ENCODE measurements at regions not wholly inside any gene's neighbourhood (a gene's known extent, or its start where the extent isn't known, plus 50 kb on each side); places are given as distances from the start of the nearest gene placed in this dataset.
"Not testable (repeated sequence)": the region's sequence is repeated elsewhere in the genome, so short reads cannot be mapped to it uniquely, and the experiment has no call there.

DNA sequence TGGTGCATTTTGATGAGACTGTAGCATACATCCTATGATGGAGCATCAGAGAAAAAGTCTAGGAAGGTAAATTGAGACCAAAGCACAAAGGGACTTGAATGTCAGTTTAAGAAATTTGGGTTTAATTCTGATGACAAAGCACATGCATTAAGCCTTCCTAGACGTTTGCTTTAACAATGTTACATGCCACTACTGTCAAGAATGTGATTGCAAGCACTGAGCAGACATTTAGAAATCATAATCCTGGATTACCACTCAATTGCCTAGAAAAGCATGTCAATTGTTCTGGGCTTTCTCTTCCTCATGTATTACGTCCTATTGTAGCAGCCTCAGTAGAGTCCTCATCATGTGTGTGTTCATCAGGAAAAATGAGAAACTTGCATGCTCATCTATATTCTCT is 117.1 kb downstream of the ZNF281 start:
- H3K4me3 ChIP-seq (ENCODE audit: low read depth, low read length): no peak overlapping the region
- TF ChIP-seq, protein P1, sequence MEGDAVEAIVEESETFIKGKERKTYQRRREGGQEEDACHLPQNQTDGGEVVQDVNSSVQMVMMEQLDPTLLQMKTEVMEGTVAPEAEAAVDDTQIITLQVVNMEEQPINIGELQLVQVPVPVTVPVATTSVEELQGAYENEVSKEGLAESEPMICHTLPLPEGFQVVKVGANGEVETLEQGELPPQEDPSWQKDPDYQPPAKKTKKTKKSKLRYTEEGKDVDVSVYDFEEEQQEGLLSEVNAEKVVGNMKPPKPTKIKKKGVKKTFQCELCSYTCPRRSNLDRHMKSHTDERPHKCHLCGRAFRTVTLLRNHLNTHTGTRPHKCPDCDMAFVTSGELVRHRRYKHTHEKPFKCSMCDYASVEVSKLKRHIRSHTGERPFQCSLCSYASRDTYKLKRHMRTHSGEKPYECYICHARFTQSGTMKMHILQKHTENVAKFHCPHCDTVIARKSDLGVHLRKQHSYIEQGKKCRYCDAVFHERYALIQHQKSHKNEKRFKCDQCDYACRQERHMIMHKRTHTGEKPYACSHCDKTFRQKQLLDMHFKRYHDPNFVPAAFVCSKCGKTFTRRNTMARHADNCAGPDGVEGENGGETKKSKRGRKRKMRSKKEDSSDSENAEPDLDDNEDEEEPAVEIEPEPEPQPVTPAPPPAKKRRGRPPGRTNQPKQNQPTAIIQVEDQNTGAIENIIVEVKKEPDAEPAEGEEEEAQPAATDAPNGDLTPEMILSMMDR (IDR thresholded peaks at IDR 0.05; ENCODE audit: insufficient read depth, low read length): no peak
- DNase-seq (ENCODE audit: low read depth): no peak

DNA sequence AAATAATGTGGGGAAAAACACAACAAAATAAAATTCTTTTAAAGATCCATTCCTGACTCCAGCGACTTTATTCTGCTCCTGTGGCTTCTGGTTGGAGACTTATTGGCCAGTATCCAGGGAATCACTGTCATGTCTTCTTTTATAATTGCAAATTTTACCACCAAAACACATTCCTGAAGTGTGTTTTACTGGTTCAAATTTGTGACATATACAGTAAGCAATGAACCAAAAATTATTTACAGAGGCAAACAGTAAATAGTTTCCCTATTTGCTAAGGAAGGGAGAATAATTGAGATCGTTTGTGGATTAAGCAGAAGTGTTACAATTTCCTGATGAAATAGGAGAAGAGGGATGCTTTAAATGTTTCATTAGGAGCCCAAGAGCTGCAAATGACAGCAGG is 118.7 kb downstream of the ZNF281 start:
- no peak overlapping the region for H3K4me3 ChIP-seq (ENCODE audit: low read depth, low read length)
- DNase-seq (ENCODE audit: low read depth): no peak
- TF ChIP-seq, protein P1 (IDR thresholded peaks at IDR 0.05; ENCODE audit: insufficient read depth, low read length): no peak

DNA sequence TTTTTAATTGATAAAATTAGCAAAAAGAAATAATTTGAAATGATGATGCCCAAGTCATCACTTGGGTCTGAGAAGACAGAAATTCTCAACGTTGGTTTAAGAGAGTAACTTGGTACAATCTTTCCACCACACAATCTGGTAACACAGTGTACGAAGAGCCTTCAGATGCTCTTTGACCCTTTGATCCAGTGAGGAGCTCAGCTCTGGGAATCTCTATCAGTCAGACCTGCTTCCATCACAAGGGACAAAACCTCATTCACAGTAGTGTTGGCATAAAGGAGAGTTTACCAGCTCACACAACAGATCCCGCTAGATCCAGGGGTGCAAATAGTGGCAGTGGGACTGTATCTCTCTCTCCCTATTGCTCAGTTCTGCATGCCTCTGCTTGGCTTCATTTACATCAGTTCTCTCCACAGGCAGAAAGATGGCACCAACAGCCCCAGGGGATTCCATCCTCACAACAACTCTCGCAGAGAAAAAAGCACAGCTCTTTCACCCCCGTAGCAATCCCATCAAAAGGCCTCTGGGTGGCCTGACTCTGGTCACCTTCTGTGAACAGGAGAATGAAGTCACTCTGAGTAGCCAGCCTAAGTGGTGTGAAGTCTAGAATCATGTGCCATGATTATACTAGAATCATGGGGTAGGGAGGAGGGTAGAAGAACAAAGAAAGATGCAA is 119.7 kb downstream of the ZNF281 start:
- DNase-seq (ENCODE audit: low read depth): no peak
- no peak overlapping the region for H3K4me3 ChIP-seq (ENCODE audit: low read depth, low read length)
- TF ChIP-seq, protein P1 (IDR thresholded peaks at IDR 0.05; ENCODE audit: insufficient read depth, low read length): no peak

DNA sequence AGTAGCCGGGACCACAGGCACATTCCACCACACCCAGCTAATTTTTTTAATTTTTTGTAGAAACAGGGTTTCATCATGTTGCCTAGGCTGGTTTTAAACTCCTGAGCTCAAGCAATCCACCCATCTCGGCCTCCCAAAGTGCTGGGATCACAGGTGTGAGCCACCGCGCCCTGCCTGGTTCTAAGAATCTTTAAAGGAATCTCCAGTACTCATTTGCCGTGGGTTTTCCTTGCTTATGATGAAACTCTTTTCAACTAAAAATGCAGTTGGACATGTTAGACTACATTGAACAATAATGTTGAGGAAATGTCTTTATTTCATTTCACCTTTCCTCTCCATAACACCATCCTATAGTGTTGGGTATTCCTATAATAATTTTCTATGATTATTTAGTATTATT is 121.6 kb downstream of the ZNF281 start:
- TF ChIP-seq, protein P1 (IDR thresholded peaks at IDR 0.05; ENCODE audit: insufficient read depth, low read length): no peak
- no peak for DNase-seq (ENCODE audit: low read depth)
- H3K4me3 ChIP-seq (ENCODE audit: low read depth, low read length): no peak overlapping the region

DNA sequence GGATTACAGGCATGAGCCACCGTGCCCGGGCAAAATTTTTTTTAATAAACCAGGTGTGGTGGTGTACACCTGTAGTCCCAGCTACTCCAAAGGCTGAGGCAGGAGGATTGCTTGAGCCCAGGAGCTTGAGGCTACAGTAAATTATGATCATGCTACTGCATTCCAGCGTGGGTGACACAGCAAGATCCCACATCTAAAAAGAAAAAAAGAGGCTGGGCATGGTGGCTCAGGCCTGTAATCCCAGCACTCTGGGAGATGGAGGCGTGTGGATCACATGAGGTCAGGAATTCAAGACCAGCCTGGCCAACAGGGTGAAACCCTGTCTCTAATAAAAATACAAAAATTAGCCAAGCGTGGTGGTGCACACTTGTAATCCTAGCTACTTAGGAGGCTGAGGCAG is 125.6 kb downstream of the ZNF281 start:
- not testable (repeated sequence) for H3K4me3 ChIP-seq (ENCODE audit: low read depth, low read length)

DNA sequence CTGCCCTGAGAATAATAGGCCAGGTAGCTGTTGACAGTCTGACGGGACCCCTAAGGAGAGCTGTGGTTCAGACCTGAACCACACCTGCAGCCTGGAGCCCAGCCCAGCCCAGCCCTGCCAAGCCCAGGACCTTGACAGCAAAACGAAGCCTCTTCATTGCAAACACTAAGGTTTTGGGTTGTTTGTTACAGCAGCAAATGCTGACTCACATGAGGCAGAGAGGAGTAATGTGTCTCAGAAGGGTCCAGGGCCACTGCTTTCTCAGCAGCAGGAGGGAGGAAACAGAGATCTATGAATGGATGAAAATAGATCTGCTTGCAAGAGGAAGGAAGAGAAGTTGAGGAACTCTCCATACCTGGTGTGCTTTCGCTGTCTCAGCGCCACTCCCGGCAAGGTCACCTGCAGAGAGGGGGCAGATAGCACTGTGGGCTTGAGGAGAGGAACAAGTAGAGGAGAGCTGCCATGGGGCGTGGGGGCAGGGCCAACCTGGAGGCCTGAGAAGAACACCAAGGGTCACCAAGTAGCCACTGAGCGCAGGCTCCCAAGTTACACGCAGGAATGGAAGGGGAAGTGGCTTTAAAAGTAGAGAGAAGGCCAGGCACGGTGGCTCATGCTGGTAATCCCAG is 127.2 kb downstream of the ZNF281 start:
- TF ChIP-seq, protein P1 (IDR thresholded peaks at IDR 0.05; ENCODE audit: insufficient read depth, low read length): no peak
- H3K4me3 ChIP-seq (ENCODE audit: low read depth, low read length): no peak overlapping the region
- no peak for DNase-seq (ENCODE audit: low read depth)

More for the DNA sequence above, 125.6 kb downstream of the ZNF281 start:
- not testable (repeated sequence) for DNase-seq (ENCODE audit: low read depth)

DNA sequence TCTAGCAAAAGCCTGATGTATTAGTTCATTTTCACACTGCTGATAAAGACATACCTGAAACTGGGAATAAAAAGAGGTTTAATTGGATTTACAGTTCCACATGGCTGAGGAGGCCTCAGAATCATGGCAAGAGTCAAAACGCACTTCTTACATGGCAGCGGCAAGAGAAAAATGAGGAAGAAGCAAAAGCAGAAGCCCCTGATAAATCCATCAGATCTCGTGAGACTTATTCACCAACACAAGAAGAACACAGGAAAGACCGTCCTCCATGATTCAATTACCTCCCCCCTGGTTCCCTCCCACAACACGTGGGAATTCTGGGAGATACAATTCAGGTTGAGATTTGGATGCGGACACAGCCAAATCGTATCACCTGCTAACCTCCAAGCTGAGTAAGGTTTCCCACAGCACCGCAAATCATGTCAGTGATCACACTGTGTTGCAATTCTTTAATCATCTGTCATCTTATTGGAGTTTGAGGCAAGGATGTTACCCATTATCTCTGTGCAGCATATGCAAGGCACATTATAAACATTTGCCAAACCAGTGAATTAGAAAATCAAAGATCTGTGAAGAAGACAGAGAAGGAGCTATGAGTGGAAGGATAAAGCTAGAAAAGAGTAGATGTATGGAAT is 128.5 kb downstream of the ZNF281 start:
- no peak for DNase-seq (ENCODE audit: low read depth)
- no peak overlapping the region for H3K4me3 ChIP-seq (ENCODE audit: low read depth, low read length)
- TF ChIP-seq, protein P1 (IDR thresholded peaks at IDR 0.05; ENCODE audit: insufficient read depth, low read length): no peak

All from fibroblast of the aortic adventitia (primary cell).